ENCODE measurements at regions not wholly inside any gene's neighbourhood (a gene's known extent, or its start where the extent isn't known, plus 50 kb on each side); places are given as distances from the start of the nearest gene placed in this dataset.

DNA sequence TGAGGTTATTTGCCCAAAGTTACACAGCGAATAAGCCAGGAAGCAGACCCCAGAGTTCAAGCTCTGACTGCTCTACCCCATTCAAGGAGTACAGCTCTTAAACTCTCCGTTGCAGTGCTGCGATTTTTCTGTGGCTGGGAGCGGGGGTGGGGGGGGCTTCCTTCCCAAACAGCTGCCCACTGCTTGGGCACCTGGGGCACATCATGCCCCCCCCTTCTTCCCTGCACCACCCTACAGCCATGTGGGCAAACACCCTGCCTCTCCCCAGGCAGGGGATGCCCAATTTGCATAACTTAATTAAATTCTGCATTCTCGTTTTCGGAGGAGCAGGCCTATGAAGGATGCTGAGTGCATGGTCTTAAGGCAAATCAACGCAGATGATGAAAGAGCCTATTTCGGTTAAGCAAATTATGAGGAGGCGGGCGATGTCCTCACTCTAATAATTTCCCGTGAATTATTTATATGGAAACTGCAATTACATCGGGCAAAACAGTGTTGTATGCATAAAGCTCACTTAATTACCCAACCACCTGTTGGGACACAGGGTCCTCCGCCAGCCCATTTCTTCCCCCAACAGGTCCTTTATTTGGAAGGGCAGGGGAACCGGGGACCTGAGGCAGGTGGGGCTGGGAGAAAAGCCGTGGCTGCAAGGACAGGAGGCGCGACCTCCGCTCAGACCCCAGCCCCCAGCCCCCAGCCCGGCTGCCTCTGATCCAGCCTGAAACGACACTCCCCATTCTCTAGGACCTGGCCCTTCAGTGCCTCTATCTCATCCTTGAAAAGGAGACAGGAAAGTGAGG, 610.5 kb downstream of the BUD13 start:
- no peak for DNase-seq (ENCODE audit: low read depth)

DNA sequence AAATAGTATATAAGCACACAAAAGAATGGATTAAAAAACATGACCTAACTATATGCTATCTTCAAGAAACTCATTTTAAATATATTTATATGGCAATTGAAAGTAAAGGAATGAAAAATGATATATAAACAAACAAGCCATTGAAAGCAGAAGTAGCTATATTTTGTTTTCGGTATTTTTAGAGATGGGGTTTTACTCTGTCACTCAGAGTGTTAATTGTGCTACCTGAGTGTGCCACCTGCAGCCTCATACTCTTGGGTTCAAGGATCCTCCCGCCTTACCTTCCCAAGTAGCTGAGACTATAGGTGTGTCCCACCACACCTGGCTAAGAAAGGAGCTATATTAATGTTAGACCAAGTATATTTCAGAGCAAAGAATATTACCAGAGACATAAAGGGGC, 624.1 kb downstream of the BUD13 start:
- DNase-seq (ENCODE audit: low read depth): no peak

DNA sequence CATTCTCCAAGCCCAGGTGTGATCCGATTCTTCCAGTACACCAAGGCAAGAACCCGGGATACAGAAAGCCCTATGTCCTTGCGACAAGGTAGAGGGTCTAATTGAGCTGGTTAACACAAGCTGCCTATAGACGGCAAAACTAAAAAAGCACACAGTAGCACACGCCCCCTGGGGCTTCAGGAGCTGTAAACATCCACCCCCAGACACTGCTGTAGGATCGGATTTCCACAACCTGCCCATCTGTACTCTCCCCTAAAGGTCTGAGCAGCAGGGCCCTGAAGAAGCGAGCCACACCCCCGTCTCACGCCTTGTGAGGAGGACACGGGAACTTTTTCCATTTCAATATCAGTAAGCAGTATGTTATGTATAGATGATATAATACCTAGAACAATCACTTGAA, 624.7 kb downstream of the BUD13 start:
- DNase-seq (ENCODE audit: low read depth): no peak

DNA sequence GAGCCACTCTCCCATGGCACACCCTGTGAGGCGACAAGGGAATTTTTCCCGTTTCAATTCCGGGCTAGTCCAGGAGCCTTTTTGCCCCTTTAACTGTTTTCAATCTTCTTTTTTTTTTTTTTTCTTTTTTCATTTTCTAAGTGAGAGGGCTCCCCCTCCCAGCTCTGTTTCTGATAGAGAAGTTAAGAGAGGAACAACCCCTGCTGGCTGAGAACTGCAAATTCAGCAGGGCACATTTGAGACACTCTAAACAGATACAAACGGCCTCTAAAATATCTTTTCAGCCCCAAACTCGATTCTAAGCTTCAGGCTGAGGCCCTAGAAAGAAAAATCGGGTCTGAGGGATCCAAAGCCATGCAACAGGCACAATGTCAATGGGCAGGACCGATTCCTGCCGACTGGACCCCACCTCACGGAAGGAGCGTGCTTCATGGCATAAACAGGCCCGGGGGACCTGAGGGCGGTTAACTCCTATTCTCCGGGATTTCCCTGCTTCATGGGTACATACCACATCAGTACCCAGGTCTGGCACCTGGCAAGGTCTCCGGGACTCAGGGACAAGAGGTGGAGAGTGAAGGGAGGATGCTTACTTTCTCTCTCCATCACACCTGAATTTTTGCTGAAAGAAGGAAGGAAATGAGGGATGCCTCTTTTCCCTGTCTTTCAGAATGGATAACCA, 627.5 kb downstream of the BUD13 start:
- no peak for DNase-seq (ENCODE audit: low read depth)

DNA sequence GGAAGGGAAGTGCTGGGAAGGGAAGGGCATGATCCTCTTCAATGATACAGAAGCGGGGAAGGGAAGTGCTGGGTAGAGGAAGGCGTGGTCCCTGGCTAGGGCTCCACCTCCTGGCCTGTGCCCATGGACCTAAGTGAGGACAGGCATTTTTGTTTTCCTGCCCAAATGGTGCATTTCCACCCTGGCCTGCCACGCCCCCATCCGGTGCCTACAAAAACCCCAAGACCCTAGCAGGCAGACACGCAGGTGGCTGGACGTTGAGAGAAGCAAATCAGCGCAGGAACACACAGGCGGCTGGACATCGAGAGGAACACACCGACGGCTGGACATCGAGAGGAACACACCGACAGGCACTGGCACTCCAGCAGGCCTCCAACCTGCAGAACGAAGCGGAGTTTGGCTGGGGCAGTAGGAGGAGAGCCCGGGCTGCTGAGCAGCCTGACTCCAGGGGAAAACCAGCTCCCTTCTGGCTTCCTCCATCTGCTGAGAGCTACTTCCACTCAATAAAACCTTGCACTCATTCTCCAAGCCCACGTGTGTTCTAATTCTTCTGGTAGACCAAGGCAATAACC, 628.3 kb downstream of the BUD13 start:
- DNase-seq (ENCODE audit: low read depth): no peak

DNA sequence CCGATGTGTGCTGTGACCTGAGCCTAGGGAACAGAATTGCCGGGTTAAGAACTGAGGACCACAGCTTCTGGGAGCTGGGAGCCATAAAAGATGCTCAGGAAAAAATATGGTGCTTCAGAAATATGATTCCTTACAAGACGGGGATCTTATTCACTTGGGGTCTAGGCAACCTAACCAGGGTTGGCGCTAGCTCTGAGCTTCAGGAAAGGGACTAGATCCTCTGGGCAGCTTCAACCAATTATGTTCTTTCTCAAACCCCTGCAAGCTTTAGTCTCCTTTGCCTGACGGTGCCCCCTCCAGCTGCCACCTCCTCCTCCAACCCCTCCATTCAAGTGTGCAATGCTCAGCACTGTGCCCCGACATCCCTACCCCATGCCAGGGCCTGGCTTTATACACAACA, 634.1 kb upstream of the CADM1 start:
- DNase-seq (ENCODE audit: low read depth): no peak

DNA sequence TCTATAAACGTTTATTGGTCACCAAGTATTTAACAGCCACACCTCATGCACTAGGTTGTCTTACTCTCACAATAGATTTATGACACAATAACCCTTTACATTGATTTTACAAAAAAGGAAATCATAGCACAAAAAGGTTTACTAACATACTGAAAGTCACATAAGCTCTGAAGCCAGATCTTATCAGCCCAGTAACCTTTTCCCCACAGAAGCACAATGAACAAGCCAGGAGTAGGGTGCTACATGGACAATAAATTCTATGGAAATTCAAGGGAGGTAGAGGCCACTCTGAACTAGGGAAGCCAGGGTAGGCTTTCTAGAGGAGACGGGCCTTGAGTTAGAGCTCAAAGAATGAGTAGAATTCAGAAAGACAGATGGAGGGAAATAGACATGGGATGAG, 633.5 kb upstream of the CADM1 start:
- no peak for DNase-seq (ENCODE audit: low read depth)

DNA sequence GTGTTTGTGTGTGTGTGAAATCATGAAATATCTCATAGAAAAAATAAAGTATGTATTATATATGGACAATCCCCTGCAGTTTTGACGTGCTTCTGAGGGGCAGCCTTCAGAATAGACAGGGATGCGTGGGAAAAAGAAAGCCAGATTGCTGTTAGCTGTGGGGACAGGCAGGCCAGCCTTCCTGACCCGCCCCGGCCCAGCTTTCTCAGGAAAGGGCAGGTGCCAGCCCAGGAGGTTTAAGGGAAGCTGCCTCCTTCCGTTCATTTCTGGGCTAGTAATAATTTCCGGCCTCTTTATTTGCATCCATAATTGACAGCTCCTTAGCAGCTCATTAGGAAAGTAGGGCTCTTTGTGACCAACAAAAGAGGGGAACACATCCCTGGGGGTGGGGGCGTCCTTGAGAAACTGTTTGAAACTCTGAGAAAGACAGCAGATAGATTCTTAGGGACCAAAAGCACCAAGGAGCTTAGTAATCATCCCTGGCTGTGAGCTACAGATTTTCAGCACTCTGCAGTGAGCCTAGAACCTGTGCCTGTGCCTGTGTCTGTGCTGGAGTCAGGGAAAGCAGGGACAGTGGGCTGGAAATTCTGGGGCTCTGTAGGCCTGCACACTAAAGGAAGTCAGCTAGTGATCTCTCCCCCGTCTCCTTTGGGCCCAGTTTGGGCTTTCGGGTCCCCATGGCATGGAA, 632.9 kb upstream of the CADM1 start:
- DNase-seq (ENCODE audit: low read depth): no peak

DNA sequence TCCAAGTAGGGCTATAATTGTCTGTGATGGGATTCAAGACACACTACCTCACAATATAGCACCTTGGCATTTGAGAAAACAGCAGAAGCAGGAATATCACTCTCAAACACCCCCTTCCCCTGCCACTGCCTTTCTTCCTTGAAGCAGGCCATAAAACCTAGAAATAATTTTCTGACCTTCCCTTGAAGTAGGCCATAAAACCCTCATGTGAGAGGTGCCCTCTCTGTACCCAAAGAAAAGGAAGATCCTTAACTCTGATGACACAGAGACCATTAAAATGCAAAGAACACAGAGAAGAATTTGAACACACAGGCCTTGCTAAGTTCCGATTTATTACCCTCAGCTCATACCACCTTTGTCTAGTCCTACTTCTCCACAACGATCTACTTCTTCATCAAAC, 631.7 kb upstream of the CADM1 start:
- DNase-seq (ENCODE audit: low read depth): no peak

DNA sequence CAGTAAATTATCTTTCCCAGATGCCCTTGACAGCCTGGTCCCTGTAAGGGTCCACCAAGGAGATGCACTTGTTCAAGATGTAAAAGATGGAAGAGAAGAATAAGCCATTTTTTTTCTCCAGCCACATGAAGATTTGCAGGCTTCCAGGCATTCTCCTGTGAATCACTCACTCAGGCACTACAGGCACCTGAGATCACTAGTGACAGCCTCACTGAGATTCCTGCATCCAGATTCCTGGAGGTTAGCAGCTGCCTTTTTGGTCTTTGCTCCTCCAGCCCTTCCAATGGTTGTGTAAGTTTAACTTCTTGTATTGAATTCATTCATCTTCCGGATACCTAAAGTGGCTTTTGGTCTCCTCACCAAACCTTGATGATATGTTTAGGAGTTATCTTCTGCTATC, 630.2 kb upstream of the CADM1 start:
- DNase-seq (ENCODE audit: low read depth): no peak

DNA sequence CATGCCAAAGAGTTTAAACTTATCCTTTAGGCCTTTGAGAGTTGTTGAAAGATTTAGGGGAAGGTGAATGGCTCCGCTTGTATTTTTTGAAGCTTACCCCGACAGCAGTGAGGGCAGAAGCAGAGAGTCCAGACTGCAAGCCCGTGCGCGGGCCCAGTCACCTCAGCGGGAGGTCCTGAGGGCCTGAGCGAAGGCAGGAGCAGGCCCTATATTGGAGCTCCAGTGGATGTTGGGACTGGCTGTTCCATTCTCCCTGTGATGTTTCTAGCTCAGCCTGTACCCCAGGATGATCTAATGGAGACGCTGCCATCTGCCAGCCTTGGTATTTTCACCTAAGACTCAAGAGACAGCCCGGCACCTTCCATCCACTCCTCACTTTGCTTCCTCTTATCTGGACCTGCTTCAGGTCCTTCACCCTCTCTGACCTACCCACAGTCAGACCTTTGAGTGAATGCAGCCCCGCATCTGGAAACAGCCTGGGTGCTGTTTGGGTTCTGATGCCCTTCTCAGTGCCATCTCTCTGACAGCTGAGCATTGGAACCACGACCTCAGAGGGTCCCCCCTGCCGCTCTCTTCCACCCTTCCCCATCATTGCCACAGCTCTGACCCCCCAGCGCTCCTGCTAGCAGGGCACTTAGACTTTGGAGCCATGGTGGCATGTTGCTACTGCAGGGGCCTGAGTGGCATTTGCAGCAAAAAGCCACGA, 628.2 kb upstream of the CADM1 start:
- DNase-seq (ENCODE audit: low read depth): no peak

DNA sequence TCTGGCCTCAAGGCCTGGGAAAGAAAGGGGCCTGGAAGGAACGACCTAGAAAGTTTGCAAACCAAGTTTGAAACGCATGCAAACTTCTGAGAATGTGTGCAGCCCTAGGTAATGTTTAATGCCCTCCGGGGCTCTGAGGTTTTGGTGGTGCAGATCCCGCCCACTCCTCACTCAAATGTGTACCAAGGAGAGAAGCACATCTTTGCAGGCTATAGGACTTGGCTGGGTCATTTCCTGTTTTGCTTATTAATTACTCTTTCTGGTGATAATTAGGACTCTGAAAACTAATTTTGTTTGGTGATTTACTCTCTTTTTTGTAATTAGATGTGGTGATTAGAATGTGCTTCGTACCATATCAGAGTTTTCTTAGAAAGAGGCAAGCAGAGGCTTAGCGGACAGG, 625.9 kb upstream of the CADM1 start:
- no peak for DNase-seq (ENCODE audit: low read depth)

DNA sequence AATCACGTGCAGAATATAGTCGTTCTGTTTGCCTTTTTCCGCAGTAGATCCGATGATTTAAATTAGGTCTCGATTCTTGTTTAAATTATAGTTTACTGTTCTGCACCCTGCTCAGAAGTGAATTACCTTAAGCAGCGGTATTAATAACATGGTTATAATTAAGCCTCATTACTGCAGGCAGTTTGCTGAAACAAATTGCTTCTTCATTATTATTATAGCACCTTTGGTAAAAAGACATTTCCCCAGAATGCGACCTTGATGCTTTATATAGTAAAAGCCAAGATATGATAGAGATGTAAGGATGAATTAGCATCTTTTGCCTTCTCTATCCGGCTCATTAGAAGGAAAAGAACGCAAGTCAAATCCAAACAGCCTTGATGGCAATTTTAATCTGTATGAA, 625.2 kb upstream of the CADM1 start:
- DNase-seq (ENCODE audit: low read depth): no peak

DNA sequence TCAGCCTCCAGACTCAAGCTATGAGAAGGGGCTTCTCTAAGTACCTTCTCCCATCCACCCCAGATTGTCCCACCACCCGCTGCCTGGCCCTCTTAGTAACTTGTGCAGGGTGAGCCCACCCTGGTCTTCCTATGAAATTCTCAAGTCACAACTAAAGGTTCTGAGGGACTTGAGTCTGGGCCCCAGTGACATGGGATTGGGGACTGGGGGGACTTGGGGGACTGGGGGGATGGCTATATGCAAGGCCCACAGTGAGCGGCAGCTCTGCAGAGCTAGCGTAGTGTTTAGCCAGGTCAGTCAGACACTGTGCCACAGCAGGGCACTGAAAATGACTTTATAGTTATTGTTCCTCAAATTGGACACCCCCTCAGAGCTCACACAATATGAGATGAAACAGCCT, 622.3 kb upstream of the CADM1 start:
- DNase-seq (ENCODE audit: low read depth): no peak

DNA sequence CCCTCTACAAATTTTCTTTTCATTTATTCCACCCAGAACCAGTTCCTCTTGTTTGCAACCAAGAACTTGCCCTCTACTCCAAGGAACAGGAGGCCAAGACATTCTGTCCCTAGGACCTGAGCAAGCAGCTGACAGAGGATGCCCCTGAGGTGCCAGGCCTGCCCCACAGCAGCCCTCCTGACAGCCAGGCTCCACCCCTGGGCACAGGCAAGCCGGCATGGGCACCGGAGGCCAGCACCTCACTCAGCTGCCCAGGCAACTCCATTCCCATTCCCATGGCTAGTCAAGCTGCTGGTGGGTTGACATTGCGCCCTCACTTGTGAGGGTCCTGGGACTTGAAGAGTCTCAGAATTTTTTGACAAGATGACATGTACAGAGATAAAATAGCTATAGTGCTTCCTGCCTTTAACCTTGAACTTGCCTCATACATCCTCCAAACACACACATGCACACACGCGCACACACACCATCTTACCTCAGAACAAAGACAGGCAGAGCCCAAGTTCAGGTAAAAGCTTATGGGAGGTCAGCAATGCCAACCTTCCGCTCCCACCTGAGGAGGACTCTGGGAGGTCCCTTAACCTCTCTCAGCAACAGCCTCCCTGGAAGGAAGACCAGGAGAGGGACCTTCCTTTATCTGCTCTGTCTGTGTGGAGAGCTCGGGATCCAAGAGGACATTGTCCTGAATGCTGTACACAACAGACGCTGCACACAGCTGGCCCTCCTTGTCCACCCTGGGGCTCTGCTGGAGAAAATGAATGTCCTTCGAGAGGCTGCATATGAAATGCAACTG, 620.9 kb upstream of the CADM1 start:
- DNase-seq (ENCODE audit: low read depth): no peak

DNA sequence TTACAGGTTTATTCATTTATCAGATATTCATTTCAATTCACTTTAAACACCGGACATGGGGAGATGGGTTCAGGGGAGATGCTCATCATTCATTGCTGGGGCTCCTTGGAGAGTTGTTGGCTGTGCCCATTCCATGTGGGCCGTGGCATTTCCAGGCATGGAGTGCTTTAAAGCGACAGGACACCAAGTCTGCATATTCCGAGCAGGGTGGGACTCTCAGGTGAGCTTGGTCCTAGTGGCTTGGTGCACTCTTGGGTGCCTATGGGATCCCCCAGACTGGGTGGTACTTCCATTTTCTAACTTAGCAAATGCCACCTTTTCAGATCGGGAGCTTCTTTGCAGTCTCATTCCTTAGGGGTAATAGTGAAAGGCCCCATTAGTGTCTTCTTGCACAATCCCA, 619.5 kb upstream of the CADM1 start:
- no peak for DNase-seq (ENCODE audit: low read depth)

DNA sequence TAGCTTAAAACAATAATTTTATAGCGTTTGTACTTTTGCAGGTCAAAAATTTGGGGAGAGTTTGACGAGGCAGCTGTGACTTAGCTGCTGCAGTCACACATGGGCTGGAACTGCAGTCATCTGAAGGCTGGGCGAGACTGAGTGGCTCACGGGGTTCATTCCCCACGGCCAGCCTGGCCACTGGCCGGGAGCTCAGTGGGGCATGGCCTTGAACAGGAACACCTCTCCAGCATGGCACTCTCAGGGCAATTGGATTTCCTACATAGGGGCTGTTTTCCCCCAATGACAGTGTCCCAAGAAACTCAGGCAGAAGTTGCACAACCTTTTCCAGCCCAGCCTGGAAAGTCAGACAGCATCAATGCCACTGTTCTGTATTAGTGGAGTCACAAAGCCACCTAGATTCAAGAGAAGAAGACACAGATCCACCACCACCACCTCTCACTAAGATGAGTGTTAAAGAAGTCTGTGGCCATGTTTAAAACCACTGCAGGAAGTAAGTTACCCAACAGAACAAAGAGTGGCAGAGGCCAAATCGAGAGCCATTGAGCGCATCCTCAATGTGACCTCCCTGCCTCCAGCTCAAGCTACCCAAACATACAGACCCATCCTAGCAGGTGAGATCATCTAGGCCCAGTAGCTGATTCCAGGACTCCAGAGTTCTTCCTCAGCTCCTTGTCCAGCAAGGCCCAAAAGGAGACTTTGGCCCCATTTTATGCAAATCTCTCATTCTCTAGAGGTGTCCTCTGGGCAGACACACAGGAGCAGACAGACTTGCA, 618.7 kb upstream of the CADM1 start:
- DNase-seq (ENCODE audit: low read depth): no peak

DNA sequence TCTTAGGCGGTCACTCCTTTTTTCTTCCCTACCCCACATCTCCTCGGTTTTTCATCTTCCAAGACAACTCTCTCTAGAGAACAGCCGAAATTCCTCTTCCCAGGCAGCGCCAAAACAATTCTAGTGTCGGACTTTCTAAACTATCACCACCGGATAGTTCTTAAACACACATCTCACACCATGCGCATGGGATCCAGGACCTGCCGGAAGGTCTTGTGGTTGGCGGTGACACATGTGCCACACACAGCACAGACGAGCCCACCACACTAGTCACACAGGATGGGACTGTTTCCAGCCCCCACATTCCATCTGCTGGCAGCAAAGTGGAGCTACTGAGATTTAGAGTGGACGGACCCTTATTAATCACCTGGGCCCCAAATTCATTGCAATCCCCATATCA, 614.9 kb upstream of the CADM1 start:
- no peak for DNase-seq (ENCODE audit: low read depth)

DNA sequence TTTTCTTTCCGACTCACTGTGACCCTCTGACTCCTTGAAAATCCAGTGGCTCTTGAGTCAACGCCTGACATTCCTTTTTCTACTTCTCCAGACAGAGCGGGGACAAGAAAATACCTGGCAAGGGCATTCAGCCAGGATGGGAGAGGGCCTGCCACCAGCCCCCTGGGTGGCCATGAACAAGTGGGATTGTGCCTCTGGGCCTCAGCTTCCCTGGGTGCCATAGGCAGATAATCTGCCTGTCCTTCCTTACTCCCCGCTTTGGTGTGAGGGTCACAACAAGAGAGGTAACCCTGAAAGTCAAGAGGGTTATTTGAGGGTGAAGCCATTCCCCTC, 613.9 kb upstream of the CADM1 start:
- no peak for DNase-seq (ENCODE audit: low read depth)

DNA sequence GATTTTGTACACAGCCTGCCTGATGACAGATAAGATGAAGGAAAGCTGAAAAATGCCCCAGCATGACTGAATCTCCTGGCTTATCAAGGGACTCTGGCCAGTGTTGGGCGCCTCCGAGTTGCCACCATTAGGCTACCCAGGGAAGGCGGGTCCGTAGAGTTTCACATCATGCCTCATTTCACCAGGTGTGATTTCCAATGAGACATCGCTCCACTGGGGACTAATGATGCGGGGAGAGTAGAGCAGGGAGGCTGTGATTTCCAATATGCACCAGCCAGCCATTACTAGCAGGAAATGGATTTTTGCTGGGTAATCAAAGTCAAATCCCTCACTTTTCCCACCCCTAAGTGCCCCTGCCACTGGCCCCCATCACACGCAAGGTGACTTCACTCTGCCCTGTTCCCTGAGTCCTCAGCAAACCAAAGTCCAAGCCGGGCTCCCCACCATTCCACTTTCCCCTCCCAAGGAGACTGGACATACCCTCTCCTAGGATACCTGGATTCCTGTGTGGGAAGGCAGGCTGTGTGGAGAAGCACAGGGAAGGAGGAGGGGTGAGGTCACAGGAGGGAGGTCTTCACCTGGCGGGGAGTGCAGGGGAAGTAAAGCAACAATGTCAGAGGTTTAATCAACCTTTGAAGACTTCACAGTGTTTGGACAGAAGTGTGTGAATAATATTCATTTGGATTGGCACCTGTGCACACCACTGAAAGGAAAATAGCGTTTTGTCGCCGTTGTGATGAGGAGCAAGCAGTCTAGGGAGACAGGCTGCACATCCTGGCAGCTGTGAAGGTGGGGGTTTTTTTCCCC, 613.3 kb upstream of the CADM1 start:
- DNase-seq (ENCODE audit: low read depth): no peak

All from stromal cell of bone marrow (primary cell).